ENCODE measurements at regions not wholly inside any gene's neighbourhood (a gene's known extent, or its start where the extent isn't known, plus 50 kb on each side); places are given as distances from the start of the nearest gene placed in this dataset.

GRCh38 chr14:25677111-25677510, 627.2 kb upstream of the STXBP6 start:
- Histone ChIP-seq H3K4me1 (no peaks in the 10 kb centered on the region), H3K27ac (no peak overlapping the region), H3K36me3 (no peaks in the 10 kb centered on the region), H3K9me3 (peaks cover 0 to 22% of the 10 kb centered on the region in 2 donors), H3K4me3 (no peak overlapping the region), H3K27me3 (no peaks in the 10 kb centered on the region)
- intact Hi-C loops (cut with DNase I): no loop called here
- TF ChIP-seq CTCF (IDR thresholded peaks at IDR 0.05): no peak
- DNase-seq (no peak), ATAC-seq (no peak)

- Histone ChIP-seq H3K4me1 (no peaks in the 10 kb centered on the region), H3K36me3 (no peaks in the 10 kb centered on the region), H3K27ac (no peak overlapping the region), H3K9me3 (no peaks in the 10 kb centered on the region), H3K27me3 (no peaks in the 10 kb centered on the region), H3K4me3 (no peak overlapping the region)
- ATAC-seq (no peak), DNase-seq (no peak)
- no peak for TF ChIP-seq CTCF (IDR thresholded peaks at IDR 0.05)
- intact Hi-C loops (cut with DNase I): no loop called here
Observed at GRCh38 chr14:25667387-25667786, 617.4 kb upstream of the STXBP6 start.

GRCh38 chr14:25666877-25667276, 616.9 kb upstream of the STXBP6 start:
- intact Hi-C loops (cut with DNase I): no loop called here
- no peaks in the 10 kb centered on the region for H3K9me3 ChIP-seq
- no peaks in the 10 kb centered on the region for H3K4me1 ChIP-seq
- no peaks in the 10 kb centered on the region for H3K27me3 ChIP-seq
- H3K36me3 ChIP-seq: no peaks in the 10 kb centered on the region
- DNase-seq (no peak), ATAC-seq (no peak)
- no peak overlapping the region for H3K4me3 ChIP-seq
- TF ChIP-seq CTCF (IDR thresholded peaks at IDR 0.05): no peak
- no peak overlapping the region for H3K27ac ChIP-seq

GRCh38 chr14:25658988-25659387, 609.0 kb upstream of the STXBP6 start:
- H3K4me1 ChIP-seq: no peaks in the 10 kb centered on the region
- no peak overlapping the region for H3K27ac ChIP-seq
- no peaks in the 10 kb centered on the region for H3K27me3 ChIP-seq
- no peak overlapping the region for H3K4me3 ChIP-seq
- intact Hi-C loops (cut with DNase I): no loop called here
- H3K9me3 ChIP-seq: no peaks in the 10 kb centered on the region
- H3K36me3 ChIP-seq: no peaks in the 10 kb centered on the region
- ATAC-seq (no peak), DNase-seq (no peak)
- no peak for TF ChIP-seq CTCF (IDR thresholded peaks at IDR 0.05)

- no peak for TF ChIP-seq CTCF (IDR thresholded peaks at IDR 0.05)
- no peak overlapping the region for H3K4me3 ChIP-seq
- H3K4me1 ChIP-seq: no peaks in the 10 kb centered on the region
- no peak for DNase-seq
- intact Hi-C loops (cut with DNase I): no loop called here
- H3K9me3 ChIP-seq: no peaks in the 10 kb centered on the region
- no peaks in the 10 kb centered on the region for H3K36me3 ChIP-seq
- no peak overlapping the region for H3K27ac ChIP-seq
- no peak for ATAC-seq
- no peaks in the 10 kb centered on the region for H3K27me3 ChIP-seq
Observed at GRCh38 chr14:25630447-25630846, 580.5 kb upstream of the STXBP6 start.

Data from left lung (tissue), 4 donors.